ENCODE measurements at regions not wholly inside any gene's neighbourhood (a gene's known extent, or its start where the extent isn't known, plus 50 kb on each side); places are given as distances from the start of the nearest gene placed in this dataset.
"Not testable (repeated sequence)": the region's sequence is repeated elsewhere in the genome, so short reads cannot be mapped to it uniquely, and the experiment has no call there.

DNA sequence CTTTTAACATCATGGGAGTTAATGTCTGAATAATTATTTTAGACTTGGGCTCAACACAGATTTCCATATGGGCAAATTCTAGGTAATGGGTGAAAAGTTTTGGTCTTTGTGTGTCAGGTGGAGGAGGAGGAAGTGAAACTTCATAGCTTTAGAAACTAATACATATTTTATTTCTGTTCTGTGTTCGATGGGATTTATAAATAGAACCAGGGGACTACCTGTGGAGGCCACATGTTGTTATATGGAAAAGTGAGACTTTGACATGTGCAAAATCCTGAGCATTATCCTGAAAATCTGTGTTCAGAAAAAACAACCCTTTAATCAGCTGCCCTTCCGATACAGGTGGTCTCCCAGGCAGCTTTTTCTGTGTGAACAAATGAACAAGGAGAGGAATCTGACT is 209.5 kb downstream of the SOX2 start:
- no peaks in the 10 kb centered on the region for H3K9me3 ChIP-seq (ENCODE audit: low read length)
- no peaks in the 10 kb centered on the region for H3F3A ChIP-seq (ENCODE audit: insufficient read depth, low read length)
- peaks cover 76% of the 10 kb centered on the region for H3K4me1 ChIP-seq (ENCODE audit: insufficient read depth, low read length, severe bottlenecking)
- H3K36me3 ChIP-seq (ENCODE audit: insufficient read depth, low read length), result no peaks in the 10 kb centered on the region
- H3K79me2 ChIP-seq (ENCODE audit: insufficient read depth, low read length), result no peaks in the 10 kb centered on the region
- peak overlapping the region; percentile 26 for H3K4me3 ChIP-seq (ENCODE audit: low read depth, low read length, poor library complexity, severe bottlenecking)
- peak overlapping the region; percentile 88 for H3K27ac ChIP-seq (ENCODE audit: low read depth, low read length, poor library complexity, severe bottlenecking)
- peak overlapping the region; percentile 53 for H3K4me2 ChIP-seq (ENCODE audit: low read length)
- H3K9me2 ChIP-seq (ENCODE audit: low read depth, low read length), result no peaks in the 10 kb centered on the region
- peak overlapping the region; percentile 50 for H3K9ac ChIP-seq (ENCODE audit: low read length)
- no peaks in the 10 kb centered on the region for H3K27me3 ChIP-seq (ENCODE audit: insufficient read depth, low read length)
- no peaks in the 10 kb centered on the region for H4K20me1 ChIP-seq (ENCODE audit: insufficient read depth, low read length)
- TF ChIP-seq, protein P1, sequence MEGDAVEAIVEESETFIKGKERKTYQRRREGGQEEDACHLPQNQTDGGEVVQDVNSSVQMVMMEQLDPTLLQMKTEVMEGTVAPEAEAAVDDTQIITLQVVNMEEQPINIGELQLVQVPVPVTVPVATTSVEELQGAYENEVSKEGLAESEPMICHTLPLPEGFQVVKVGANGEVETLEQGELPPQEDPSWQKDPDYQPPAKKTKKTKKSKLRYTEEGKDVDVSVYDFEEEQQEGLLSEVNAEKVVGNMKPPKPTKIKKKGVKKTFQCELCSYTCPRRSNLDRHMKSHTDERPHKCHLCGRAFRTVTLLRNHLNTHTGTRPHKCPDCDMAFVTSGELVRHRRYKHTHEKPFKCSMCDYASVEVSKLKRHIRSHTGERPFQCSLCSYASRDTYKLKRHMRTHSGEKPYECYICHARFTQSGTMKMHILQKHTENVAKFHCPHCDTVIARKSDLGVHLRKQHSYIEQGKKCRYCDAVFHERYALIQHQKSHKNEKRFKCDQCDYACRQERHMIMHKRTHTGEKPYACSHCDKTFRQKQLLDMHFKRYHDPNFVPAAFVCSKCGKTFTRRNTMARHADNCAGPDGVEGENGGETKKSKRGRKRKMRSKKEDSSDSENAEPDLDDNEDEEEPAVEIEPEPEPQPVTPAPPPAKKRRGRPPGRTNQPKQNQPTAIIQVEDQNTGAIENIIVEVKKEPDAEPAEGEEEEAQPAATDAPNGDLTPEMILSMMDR (IDR thresholded peaks at IDR 0.05; ENCODE audit: low read length), result no peak
- no peak for TF ChIP-seq EZH2 (IDR thresholded peaks at IDR 0.05; ENCODE audit: borderline replicate concordance, low read length)
- H2AFZ ChIP-seq (ENCODE audit: low read length), result no peak overlapping the region

DNA sequence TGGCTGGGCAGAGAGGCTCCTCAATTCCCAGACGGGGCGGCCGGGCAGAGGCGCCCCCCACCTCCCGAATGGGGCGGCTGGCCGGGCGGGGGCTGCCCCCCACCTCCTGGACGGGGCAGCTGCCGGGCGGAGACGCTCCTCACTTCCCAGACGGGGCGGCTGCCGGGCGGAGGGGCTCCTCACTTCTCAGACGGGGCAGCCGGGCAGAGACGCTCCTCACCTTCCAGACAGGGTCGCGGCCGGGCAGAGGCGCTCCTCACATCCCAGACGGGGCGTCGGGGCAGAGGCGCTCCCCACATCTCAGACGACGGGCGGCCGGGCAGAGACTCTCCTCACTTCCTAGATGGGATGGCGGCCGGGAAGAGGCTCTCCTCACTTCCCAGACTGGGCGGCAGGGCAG is 214.1 kb downstream of the SOX2 start:
- not testable (repeated sequence) for H3K4me2 ChIP-seq (ENCODE audit: low read length); H2AFZ ChIP-seq (ENCODE audit: low read length); H3K9me3 ChIP-seq (ENCODE audit: low read length); H3F3A ChIP-seq (ENCODE audit: insufficient read depth, low read length); H3K79me2 ChIP-seq (ENCODE audit: insufficient read depth, low read length); H3K4me3 ChIP-seq (ENCODE audit: low read depth, low read length, poor library complexity, severe bottlenecking); H3K27ac ChIP-seq (ENCODE audit: low read depth, low read length, poor library complexity, severe bottlenecking); H4K20me1 ChIP-seq (ENCODE audit: insufficient read depth, low read length); H3K36me3 ChIP-seq (ENCODE audit: insufficient read depth, low read length); H3K27me3 ChIP-seq (ENCODE audit: insufficient read depth, low read length); H3K9me2 ChIP-seq (ENCODE audit: low read depth, low read length); H3K9ac ChIP-seq (ENCODE audit: low read length)
- H3K4me1 ChIP-seq (ENCODE audit: insufficient read depth, low read length, severe bottlenecking), result peaks cover 52% of the 10 kb centered on the region

DNA sequence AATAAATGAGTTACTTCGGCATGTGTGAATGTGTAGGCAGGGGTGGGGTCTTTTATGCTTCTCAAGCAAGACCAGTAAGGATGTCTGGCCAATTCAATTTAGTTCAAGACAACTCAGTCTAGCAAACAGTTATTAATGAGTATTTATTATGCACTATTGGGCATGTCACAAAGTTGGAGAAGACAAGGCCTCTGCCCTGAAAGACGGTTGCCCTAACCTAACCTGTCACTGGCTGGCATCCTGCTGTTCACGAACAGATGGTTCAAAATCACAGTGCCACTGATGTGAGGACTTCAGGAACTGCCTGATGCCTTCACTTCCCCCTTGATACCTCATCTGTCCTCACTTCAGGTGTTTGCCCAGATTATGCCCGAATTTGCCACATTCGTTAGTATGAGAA is 217.8 kb downstream of the SOX2 start:
- peak overlapping the region; percentile 23; the same call in 1 of the 2 replicates for H3K9ac ChIP-seq (ENCODE audit: low read length)
- peak overlapping the region; percentile 88 for H3K27ac ChIP-seq (ENCODE audit: low read depth, low read length, poor library complexity, severe bottlenecking)
- no peaks in the 10 kb centered on the region for H3K9me3 ChIP-seq (ENCODE audit: low read length)
- H3K4me3 ChIP-seq (ENCODE audit: low read depth, low read length, poor library complexity, severe bottlenecking), result no peak overlapping the region
- TF ChIP-seq, protein P1 (IDR thresholded peaks at IDR 0.05; ENCODE audit: low read length), result no peak
- no peak for TF ChIP-seq EZH2 (IDR thresholded peaks at IDR 0.05; ENCODE audit: borderline replicate concordance, low read length)
- H3K79me2 ChIP-seq (ENCODE audit: insufficient read depth, low read length), result no peaks in the 10 kb centered on the region
- H3K27me3 ChIP-seq (ENCODE audit: insufficient read depth, low read length), result no peaks in the 10 kb centered on the region
- no peaks in the 10 kb centered on the region for H3K36me3 ChIP-seq (ENCODE audit: insufficient read depth, low read length)
- H3K4me1 ChIP-seq (ENCODE audit: insufficient read depth, low read length, severe bottlenecking), result peaks cover 55% of the 10 kb centered on the region
- no peaks in the 10 kb centered on the region for H3F3A ChIP-seq (ENCODE audit: insufficient read depth, low read length)
- peak overlapping the region; percentile 4; the same call in 1 of the 2 replicates for H3K4me2 ChIP-seq (ENCODE audit: low read length)
- H2AFZ ChIP-seq (ENCODE audit: low read length), result peak overlapping the region; percentile 47
- no peaks in the 10 kb centered on the region for H3K9me2 ChIP-seq (ENCODE audit: low read depth, low read length)
- H4K20me1 ChIP-seq (ENCODE audit: insufficient read depth, low read length), result no peaks in the 10 kb centered on the region

DNA sequence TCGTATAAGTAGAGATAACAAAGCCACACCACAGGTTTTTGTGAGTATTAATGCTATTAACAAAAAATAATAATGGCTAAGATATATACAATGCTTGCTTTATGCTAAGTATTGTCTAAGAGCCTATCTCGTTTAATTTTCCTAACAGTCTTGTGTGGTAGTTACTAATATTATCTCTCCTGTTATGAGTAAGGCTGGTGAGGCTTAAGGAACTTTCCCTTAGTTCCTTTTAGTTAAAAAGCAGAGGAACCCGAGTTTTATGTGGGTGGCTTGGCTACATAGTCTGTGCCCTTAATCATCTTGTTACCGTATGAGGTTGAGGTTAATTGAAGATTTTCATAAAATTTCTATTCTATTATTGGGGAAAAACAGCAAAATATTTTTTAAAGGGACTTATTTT is 218.4 kb downstream of the SOX2 start:
- Histone ChIP-seq H3K4me2 (ENCODE audit: low read length) (0 out of 2 replicates have a peak overlapping the region, but pooled peaks have one; percentile 4), H3K79me2 (ENCODE audit: insufficient read depth, low read length) (no peaks in the 10 kb centered on the region), H3K4me1 (ENCODE audit: insufficient read depth, low read length, severe bottlenecking) (peaks cover 61% of the 10 kb centered on the region), H3K9me3 (ENCODE audit: low read length) (no peaks in the 10 kb centered on the region), H3K27me3 (ENCODE audit: insufficient read depth, low read length) (no peaks in the 10 kb centered on the region), H3K36me3 (ENCODE audit: insufficient read depth, low read length) (no peaks in the 10 kb centered on the region), H3K4me3 (ENCODE audit: low read depth, low read length, poor library complexity, severe bottlenecking) (no peak overlapping the region), H3K9me2 (ENCODE audit: low read depth, low read length) (no peaks in the 10 kb centered on the region), H4K20me1 (ENCODE audit: insufficient read depth, low read length) (no peaks in the 10 kb centered on the region), H3F3A (ENCODE audit: insufficient read depth, low read length) (no peaks in the 10 kb centered on the region), H3K27ac (ENCODE audit: low read depth, low read length, poor library complexity, severe bottlenecking) (peak overlapping the region; percentile 88), H3K9ac (ENCODE audit: low read length) (peak overlapping the region; percentile 23; the same call in 1 of the 2 replicates), H2AFZ (ENCODE audit: low read length) (no peak overlapping the region)
- TF ChIP-seq, protein P1 (IDR thresholded peaks at IDR 0.05; ENCODE audit: low read length), result no peak
- no peak for TF ChIP-seq EZH2 (IDR thresholded peaks at IDR 0.05; ENCODE audit: borderline replicate concordance, low read length)

Data from OCI-LY1 (cell line).